K562 (cell line): ENCODE measurements at regions not wholly inside any gene's neighbourhood (a gene's known extent, or its start where the extent isn't known, plus 50 kb on each side); places are given as distances from the start of the nearest gene placed in this dataset.
A peak's percentile ranks its signal among the peaks of the same experiment; 100 is the strongest.

ENCODE experiments used
- ATAC-seq: fragments of 200-7000 bp; cut with Tn5 transposase; 3 replicates; pipeline ENCODE4 v1.9.1; 2020; ENCODE audit warnings: moderate library complexity
- BruUV-seq: library from RNA; stranded (reverse); fragments of 400-500 nt; replicated peaks from 2 replicates; lab custom pipeline; 2021; lab: Mats Ljungman, UMichigan
- CTCF ChIA-PET: fragments of 300-600 bp; formaldehyde crosslinking; extraction: SDS; loops from one replicate; lab custom pipeline; 2021; ENCODE audit warnings: low intra/inter-chr PET ratio; lab: Yijun Ruan, JAX
- POLR2A ChIA-PET: fragments of 300-600, 350-650 bp; sonication (Branson Sonifier 250); formaldehyde crosslinking; extraction: SDS; loops from one replicate; lab custom pipeline; 2021; ENCODE audit warnings: antibody characterized with exemption, inconsistent platforms; lab: Yijun Ruan, JAX
- DNase-seq, 4 experiments: peaks; one replicate each; pipeline versions ENCODE4 v3.0.0 to v3.0.0-alpha.2; 2011 to 2018; ENCODE audit warnings: low spot score in 3 of 4, mixed read lengths in 3 of 4; ENCODE audit errors: extremely low read depth in 1 of 4
- FAIRE-seq: peaks from 2 replicates; lab custom pipeline; 2011; peaks lifted over from hg19 to GRCh38; lab: Jason Lieb, UNC
- H2AFZ ChIP-seq: 2 replicates; pipeline ENCODE4 v1.6.0; 2011; ENCODE audit warnings: low read depth, low read length, control low read depth, inconsistent platforms
- H3K27ac ChIP-seq: fragments of 200-600 bp; 3 replicates; pipeline ENCODE4 v1.8.0; 2011; ENCODE audit warnings: low read depth, mild to moderate bottlenecking, control low read depth, inconsistent platforms, low read length, moderate library complexity, mixed read lengths; ENCODE audit errors: extremely low read depth
- H3K27me3 ChIP-seq, 2 experiments: fragments of 300-600 bp in 1 of 2; 2 replicates in 1 of 2; 3 replicates in 1 of 2; pipeline versions ENCODE4 v1.6.0 to v1.8.0; 2011; ENCODE audit warnings: inconsistent platforms in 2 of 2, low read length in 2 of 2, mild to moderate bottlenecking in 1 of 2, mixed read lengths in 1 of 2, moderate library complexity in 1 of 2; ENCODE audit not compliant: control insufficient read depth in 2 of 2, insufficient read depth in 2 of 2
- H3K36me3 ChIP-seq: fragments of 300-600 bp; 3 replicates; pipeline ENCODE4 v1.8.0; 2011; ENCODE audit warnings: mild to moderate bottlenecking, low read length, inconsistent platforms; ENCODE audit not compliant: control insufficient read depth, insufficient read depth
- H3K4me1 ChIP-seq, 2 experiments: fragments of 200-600 bp in 1 of 2; replicated peaks in 1 of 2; 2 replicates in 1 of 2; 3 replicates in 1 of 2; pipeline versions ENCODE4 v1.5.1 to v1.8.0; 2011; ENCODE audit warnings: inconsistent platforms in 2 of 2, low read length in 2 of 2, mild to moderate bottlenecking in 1 of 2, mixed read lengths in 1 of 2, moderate library complexity in 1 of 2; ENCODE audit not compliant: control insufficient read depth in 2 of 2, insufficient read depth in 2 of 2
- H3K4me2 ChIP-seq: 2 replicates; pipeline ENCODE4 v1.6.1; 2011; ENCODE audit warnings: low read length, control low read depth, inconsistent platforms, mixed read lengths; ENCODE audit not compliant: insufficient read depth
- H3K4me3 ChIP-seq: fragments of 200-600 bp; sonication (generic), shearing (Covaris generic); 2 replicates; pipeline ENCODE4 v1.5.1; 2016; ENCODE audit warnings: control low read depth, inconsistent platforms
- H3K79me2 ChIP-seq: fragments of 200-600 bp; 3 replicates; pipeline ENCODE4 v1.8.0; 2011; ENCODE audit warnings: low read length, inconsistent platforms; ENCODE audit not compliant: control insufficient read depth, insufficient read depth
- H3K9ac ChIP-seq, 2 experiments: 2 replicates each; pipeline versions ENCODE4 v1.6.0 to v1.6.1; 2011; ENCODE audit warnings: low read depth in 2 of 2, low read length in 2 of 2, control low read depth in 1 of 2, inconsistent platforms in 1 of 2, mild to moderate bottlenecking in 1 of 2, mixed read lengths in 1 of 2; ENCODE audit not compliant: insufficient read depth in 1 of 2
- H3K9me1 ChIP-seq: one replicate; pipeline ENCODE4 v1.6.0; 2011; ENCODE audit warnings: inconsistent platforms, mild to moderate bottlenecking, low read length, moderate library complexity; ENCODE audit not compliant: control insufficient read depth, insufficient read depth
- H3K9me3 ChIP-seq: replicated peaks from 2 replicates; pipeline ENCODE4 v1.5.1; 2011; ENCODE audit warnings: low read depth, low read length, inconsistent platforms; ENCODE audit not compliant: control insufficient read depth, insufficient read depth
- H4K20me1 ChIP-seq: replicated peaks from 2 replicates; pipeline ENCODE4 v1.6.1; 2011; ENCODE audit warnings: low read length, inconsistent platforms, mixed read lengths; ENCODE audit not compliant: control insufficient read depth, insufficient read depth
- WGBS: fragments of 100-300 bp; shearing (Covaris generic); methylation state at CpG from one replicate; pipeline ENCODE4 v1.1.6; 2016; ENCODE audit warnings: low coverage, mixed read lengths; ENCODE audit not compliant: insufficient coverage; ENCODE audit errors: missing lambda C conversion rate; 5-methylcytosine and 5-hydroxymethylcytosine counted together
- in situ Hi-C: fragments of 300-500 bp; cut with MboI; formaldehyde crosslinking; loops from 4 replicates; pipeline ENCODE4 v1.15.0; 2018; ENCODE audit warnings: inconsistent platforms, mixed read lengths
- intact Hi-C: fragments of 100-400 bp; cut with micrococcal nuclease; formaldehyde crosslinking; loops from 2 replicates; pipeline ENCODE4 v1.14.2; 2022
- TF ChIP-seq, protein P1 (sequence below), 2 experiments: fragments of 450-650 bp; formaldehyde crosslinking in 1 of 2; IDR thresholded peaks; 2 replicates each; pipeline versions ENCODE4 v1.4.0 to v1.6.1; 2014 to 2020; ENCODE audit warnings: mild to moderate bottlenecking in 2 of 2, borderline replicate concordance in 1 of 2, low read depth in 1 of 2
- TF ChIP-seq, protein P2 (sequence below): fragments of 450-650 bp; formaldehyde crosslinking; IDR thresholded peaks from 2 replicates; pipeline ENCODE4 v1.4.0; 2020; ENCODE audit warnings: mild to moderate bottlenecking, mixed read lengths
- TF ChIP-seq, protein P3 (sequence below), 2 experiments: fragments of 450-650 bp; conservative IDR thresholded peaks; 2 replicates each; pipeline ENCODE4 v1.6.1; 2017; ENCODE audit warnings: mild to moderate bottlenecking in 2 of 2, moderate library complexity in 2 of 2
- TF ChIP-seq, protein P4 (sequence below): fragments of 450-650 bp; formaldehyde crosslinking; IDR thresholded peaks from 2 replicates; pipeline ENCODE4 v1.4.0; 2020; ENCODE audit warnings: mild to moderate bottlenecking, moderate library complexity

DNA sequence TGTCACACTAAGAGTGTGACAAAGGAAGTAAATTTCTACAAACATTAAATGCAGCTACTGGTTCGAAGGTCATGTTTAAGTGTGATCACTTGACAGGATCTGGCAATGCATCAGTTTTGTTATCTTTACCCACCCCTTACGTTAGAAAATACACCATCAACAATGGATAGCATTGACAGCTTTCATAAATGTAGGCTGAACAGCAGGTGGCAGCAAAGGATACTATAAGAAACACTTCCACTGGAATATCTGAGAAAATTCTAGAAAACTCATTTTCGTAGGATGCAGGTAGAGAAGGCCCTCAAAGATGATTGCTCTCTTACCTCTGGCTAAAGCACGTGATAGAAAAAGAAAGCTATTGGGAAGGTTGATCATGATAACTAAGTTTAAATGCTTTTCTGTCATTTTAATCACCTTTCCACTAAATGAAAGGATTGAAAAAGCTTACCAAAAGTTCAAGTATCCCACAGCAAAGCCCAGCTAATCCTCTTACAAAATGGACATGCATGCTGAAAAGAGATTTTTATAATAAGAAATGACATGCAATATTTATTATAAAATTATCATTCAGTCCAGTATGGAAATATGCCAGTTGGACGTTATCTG is 292.5 kb downstream of the PARP8 start:
- Histone ChIP-seq H3K9me3 (no peaks in the 10 kb centered on the region), H3K9me1 (no peaks in the 10 kb centered on the region), H3K27me3 (peaks cover 1 to 8% of the 10 kb centered on the region in 2 experiments; a peak in 1 of 5 replicates), H3K4me2 (no peak overlapping the region), H2AFZ (no peak overlapping the region), H4K20me1 (no peaks in the 10 kb centered on the region), H3K4me1 (peaks cover 0 to 2% of the 10 kb centered on the region in 2 experiments; a peak in 1 of 5 replicates), H3K9ac (no peak overlapping the region), H3K36me3 (no peaks in the 10 kb centered on the region), H3K27ac (no peak overlapping the region), H3K4me3 (no peak overlapping the region), H3K79me2 (no peaks in the 10 kb centered on the region)
- ATAC-seq = peak; percentile 64; the same call in 2 of the 3 replicates
- intact Hi-C loops = no loop called here
- in situ Hi-C loops = loop anchor here (10.0 to 25.0 kb wide), 2 partner anchors 1053 to 1706 kb away; no protein-coding TSS in a partner anchor
- DNase-seq = peak; percentile 18 to 54 (median 28)
- ChIA-PET POLR2A (no interaction called here), CTCF (interaction anchor here (1.5 kb wide), 1 partner anchor 1698 kb away, joined by 7 read pairs; no protein-coding TSS in a partner anchor)
- BruUV-seq = no TSS peak
- peak; percentile 61 for FAIRE-seq
- 1% methylated on average over 5 of the region's 5 CpGs for WGBS
- TF ChIP-seq, protein P1, sequence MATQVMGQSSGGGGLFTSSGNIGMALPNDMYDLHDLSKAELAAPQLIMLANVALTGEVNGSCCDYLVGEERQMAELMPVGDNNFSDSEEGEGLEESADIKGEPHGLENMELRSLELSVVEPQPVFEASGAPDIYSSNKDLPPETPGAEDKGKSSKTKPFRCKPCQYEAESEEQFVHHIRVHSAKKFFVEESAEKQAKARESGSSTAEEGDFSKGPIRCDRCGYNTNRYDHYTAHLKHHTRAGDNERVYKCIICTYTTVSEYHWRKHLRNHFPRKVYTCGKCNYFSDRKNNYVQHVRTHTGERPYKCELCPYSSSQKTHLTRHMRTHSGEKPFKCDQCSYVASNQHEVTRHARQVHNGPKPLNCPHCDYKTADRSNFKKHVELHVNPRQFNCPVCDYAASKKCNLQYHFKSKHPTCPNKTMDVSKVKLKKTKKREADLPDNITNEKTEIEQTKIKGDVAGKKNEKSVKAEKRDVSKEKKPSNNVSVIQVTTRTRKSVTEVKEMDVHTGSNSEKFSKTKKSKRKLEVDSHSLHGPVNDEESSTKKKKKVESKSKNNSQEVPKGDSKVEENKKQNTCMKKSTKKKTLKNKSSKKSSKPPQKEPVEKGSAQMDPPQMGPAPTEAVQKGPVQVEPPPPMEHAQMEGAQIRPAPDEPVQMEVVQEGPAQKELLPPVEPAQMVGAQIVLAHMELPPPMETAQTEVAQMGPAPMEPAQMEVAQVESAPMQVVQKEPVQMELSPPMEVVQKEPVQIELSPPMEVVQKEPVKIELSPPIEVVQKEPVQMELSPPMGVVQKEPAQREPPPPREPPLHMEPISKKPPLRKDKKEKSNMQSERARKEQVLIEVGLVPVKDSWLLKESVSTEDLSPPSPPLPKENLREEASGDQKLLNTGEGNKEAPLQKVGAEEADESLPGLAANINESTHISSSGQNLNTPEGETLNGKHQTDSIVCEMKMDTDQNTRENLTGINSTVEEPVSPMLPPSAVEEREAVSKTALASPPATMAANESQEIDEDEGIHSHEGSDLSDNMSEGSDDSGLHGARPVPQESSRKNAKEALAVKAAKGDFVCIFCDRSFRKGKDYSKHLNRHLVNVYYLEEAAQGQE (IDR thresholded peaks at IDR 0.05; ENCODE audit: borderline replicate concordance) = peak; percentile 46; the same call in 1 of the 2 replicates
- TF ChIP-seq, protein P1 (CRISPR knock-in tag; IDR thresholded peaks at IDR 0.05; ENCODE audit: low read depth) = no peak
- TF ChIP-seq, protein P2, sequence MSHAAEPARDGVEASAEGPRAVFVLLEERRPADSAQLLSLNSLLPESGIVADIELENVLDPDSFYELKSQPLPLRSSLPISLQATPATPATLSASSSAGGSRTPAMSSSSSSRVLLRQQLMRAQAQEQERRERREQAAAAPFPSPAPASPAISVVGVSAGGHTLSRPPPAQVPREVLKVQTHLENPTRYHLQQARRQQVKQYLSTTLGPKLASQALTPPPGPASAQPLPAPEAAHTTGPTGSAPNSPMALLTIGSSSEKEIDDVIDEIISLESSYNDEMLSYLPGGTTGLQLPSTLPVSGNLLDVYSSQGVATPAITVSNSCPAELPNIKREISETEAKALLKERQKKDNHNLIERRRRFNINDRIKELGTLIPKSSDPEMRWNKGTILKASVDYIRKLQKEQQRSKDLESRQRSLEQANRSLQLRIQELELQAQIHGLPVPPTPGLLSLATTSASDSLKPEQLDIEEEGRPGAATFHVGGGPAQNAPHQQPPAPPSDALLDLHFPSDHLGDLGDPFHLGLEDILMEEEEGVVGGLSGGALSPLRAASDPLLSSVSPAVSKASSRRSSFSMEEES (CRISPR knock-in tag) = peak; percentile 24; the same call in 1 of the 2 replicates
- TF ChIP-seq, protein P3, sequence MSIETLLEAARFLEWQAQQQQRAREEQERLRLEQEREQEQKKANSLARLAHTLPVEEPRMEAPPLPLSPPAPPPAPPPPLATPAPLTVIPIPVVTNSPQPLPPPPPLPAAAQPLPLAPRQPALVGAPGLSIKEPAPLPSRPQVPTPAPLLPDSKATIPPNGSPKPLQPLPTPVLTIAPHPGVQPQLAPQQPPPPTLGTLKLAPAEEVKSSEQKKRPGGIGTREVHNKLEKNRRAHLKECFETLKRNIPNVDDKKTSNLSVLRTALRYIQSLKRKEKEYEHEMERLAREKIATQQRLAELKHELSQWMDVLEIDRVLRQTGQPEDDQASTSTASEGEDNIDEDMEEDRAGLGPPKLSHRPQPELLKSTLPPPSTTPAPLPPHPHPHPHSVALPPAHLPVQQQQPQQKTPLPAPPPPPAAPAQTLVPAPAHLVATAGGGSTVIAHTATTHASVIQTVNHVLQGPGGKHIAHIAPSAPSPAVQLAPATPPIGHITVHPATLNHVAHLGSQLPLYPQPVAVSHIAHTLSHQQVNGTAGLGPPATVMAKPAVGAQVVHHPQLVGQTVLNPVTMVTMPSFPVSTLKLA (conservative IDR thresholded peaks at IDR 0.05) = no peak
- TF ChIP-seq, protein P4, sequence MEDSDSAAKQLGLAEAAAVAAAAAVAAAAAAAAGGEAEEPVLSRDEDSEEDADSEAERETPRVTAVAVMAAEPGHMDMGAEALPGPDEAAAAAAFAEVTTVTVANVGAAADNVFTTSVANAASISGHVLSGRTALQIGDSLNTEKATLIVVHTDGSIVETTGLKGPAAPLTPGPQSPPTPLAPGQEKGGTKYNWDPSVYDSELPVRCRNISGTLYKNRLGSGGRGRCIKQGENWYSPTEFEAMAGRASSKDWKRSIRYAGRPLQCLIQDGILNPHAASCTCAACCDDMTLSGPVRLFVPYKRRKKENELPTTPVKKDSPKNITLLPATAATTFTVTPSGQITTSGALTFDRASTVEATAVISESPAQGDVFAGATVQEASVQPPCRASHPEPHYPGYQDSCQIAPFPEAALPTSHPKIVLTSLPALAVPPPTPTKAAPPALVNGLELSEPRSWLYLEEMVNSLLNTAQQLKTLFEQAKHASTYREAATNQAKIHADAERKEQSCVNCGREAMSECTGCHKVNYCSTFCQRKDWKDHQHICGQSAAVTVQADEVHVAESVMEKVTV (CRISPR knock-in tag) = peak; percentile 46
